ENCODE measurements at regions not wholly inside any gene's neighbourhood (a gene's known extent, or its start where the extent isn't known, plus 50 kb on each side); places are given as distances from the start of the nearest gene placed in this dataset.
A peak's percentile ranks its signal among the peaks of the same experiment; 100 is the strongest.

GRCh38 chr3:31125413-31126020, 231.1 kb upstream of the GADL1 start (continued):
- no peak for TF ChIP-seq ZNF462 (CRISPR knock-in tag; IDR thresholded peaks at IDR 0.05)
- TF ChIP-seq ETS1 (IDR thresholded peaks at IDR 0.05) = no peak

GRCh38 chr3:31129241-31129640, 234.8 kb upstream of the GADL1 start:
- Mint-ChIP-seq H3K9me3 (peaks cover 11% of the 10 kb centered on the region), H3K36me3 (ENCODE audit: low read depth) (peaks cover 11% of the 10 kb centered on the region), H3K4me3 (no peak overlapping the region), H3K4me1 (peaks cover 23% of the 10 kb centered on the region), H3K27ac (no peak overlapping the region), H3K27me3 (ENCODE audit: insufficient read depth, low read depth, poor library complexity) (no peaks in the 10 kb centered on the region)
- Histone ChIP-seq H3K27ac (ENCODE audit: low read depth) (no peak overlapping the region), H3K36me3 (ENCODE audit: insufficient read depth) (peaks cover 3% of the 10 kb centered on the region), H2AFZ (0 out of 2 replicates have a peak overlapping the region, but pooled peaks have one; percentile 35), H3K27me3 (ENCODE audit: insufficient read depth) (no peaks in the 10 kb centered on the region), H3K9me2 (ENCODE audit: insufficient read depth) (no peaks in the 10 kb centered on the region), H3F3A (replicated peaks; ENCODE audit: low read depth) (no peaks in the 10 kb centered on the region), H3K4me3 (no peak overlapping the region), H3K4me1 (ENCODE audit: insufficient read depth) (peaks cover 17% of the 10 kb centered on the region), H3K79me2 (replicated peaks; ENCODE audit: insufficient read depth) (no peaks in the 10 kb centered on the region), H4K20me1 (replicated peaks; ENCODE audit: insufficient read depth) (no peaks in the 10 kb centered on the region), H3K4me2 (no peak overlapping the region)
- TF ChIP-seq NANOG (IDR thresholded peaks at IDR 0.05; ENCODE audit: borderline replicate concordance) (no peak), REST (IDR thresholded peaks at IDR 0.05; ENCODE audit: unreplicated experiment) (no peak)
- ATAC-seq (no peak), DNase-seq (ENCODE audit: low spot score) (no peak)
